ENCODE measurements at regions not wholly inside any gene's neighbourhood (a gene's known extent, or its start where the extent isn't known, plus 50 kb on each side); places are given as distances from the start of the nearest gene placed in this dataset.

DNA sequence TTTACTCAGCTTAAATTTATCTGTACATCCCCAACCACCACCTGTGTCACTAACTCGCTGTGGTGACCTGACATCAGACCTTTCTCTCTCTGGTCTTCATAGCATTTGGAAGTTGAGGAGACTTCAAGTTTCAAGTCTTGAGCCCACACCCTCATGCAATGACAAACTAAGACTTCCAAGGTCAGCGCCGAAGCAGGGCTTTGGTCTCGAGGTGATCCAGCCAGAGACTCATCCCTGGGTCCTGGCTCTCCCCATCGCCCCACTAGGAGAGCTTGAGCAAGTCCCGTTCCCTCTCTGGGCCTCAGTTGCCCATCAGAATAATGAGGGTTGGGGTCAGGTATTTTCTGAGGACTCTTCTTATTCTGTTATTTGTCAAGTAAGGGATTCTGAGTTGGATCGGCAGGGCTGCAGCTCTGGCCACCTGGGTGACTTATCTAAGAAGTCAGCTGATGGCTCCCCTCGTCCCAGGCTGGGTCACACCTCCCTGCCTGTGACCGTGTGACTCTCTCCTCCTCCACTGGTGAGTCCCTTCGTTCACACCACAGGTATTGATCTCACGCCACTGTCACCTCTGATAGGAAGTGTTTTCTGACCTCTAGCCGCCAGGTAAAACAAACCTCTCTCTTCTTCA lies 143.7 kb upstream of the RUNX3 start:
- no peak overlapping the region for H3K18ac ChIP-seq (ENCODE audit: insufficient read length, low read depth, low read length)
- peaks cover 8 to 11% of the 10 kb centered on the region in 2 experiments for H3K9me3 Mint-ChIP-seq
- H4K91ac ChIP-seq (ENCODE audit: insufficient read length, low read depth, low read length), result no peak overlapping the region
- no peaks in the 10 kb centered on the region for H3K79me1 ChIP-seq (ENCODE audit: insufficient read depth, low read depth, low read length, poor library complexity, severe bottlenecking)
- WGBS (ENCODE audit: extremely low coverage, insufficient read length, low lambda C conversion rate), result no CpG with 5 or more reads among the region's 12 CpGs
- no peak overlapping the region for H3K27ac ChIP-seq (ENCODE audit: insufficient read length, low read depth, low read length)
- no peak overlapping the region for H2AK5ac ChIP-seq (ENCODE audit: insufficient read length, low read length)
- H2BK12ac ChIP-seq (ENCODE audit: insufficient read length, low read depth, low read length), result no peak overlapping the region
- no peak overlapping the region for H3T11ph ChIP-seq (ENCODE audit: low read length)
- no peak overlapping the region for H2BK20ac ChIP-seq (ENCODE audit: low read depth, low read length, poor library complexity, severe bottlenecking)
- no peak for DNase-seq
- no peak overlapping the region for H3K4me2 ChIP-seq (ENCODE audit: insufficient read depth, insufficient read length, low read length)
- no peak overlapping the region for H2BK120ac ChIP-seq (ENCODE audit: low read depth, low read length, poor library complexity, severe bottlenecking)
- no peak overlapping the region for H3K4me3 Mint-ChIP-seq
- peak overlapping the region in 2 of 3 experiments; percentile 7; a peak in 1 of 7 replicates for H3K27ac Mint-ChIP-seq
- no peak overlapping the region for H3K56ac ChIP-seq (ENCODE audit: insufficient read length, low read depth, low read length)
- no peak overlapping the region for H2AFZ ChIP-seq (ENCODE audit: low read length)
- no peaks in the 10 kb centered on the region for H3K79me2 ChIP-seq (ENCODE audit: insufficient read depth, low read length)
- no peaks in the 10 kb centered on the region for H3K9me3 ChIP-seq (ENCODE audit: control insufficient read depth, low read depth, low read length)
- TF ChIP-seq, protein P1, sequence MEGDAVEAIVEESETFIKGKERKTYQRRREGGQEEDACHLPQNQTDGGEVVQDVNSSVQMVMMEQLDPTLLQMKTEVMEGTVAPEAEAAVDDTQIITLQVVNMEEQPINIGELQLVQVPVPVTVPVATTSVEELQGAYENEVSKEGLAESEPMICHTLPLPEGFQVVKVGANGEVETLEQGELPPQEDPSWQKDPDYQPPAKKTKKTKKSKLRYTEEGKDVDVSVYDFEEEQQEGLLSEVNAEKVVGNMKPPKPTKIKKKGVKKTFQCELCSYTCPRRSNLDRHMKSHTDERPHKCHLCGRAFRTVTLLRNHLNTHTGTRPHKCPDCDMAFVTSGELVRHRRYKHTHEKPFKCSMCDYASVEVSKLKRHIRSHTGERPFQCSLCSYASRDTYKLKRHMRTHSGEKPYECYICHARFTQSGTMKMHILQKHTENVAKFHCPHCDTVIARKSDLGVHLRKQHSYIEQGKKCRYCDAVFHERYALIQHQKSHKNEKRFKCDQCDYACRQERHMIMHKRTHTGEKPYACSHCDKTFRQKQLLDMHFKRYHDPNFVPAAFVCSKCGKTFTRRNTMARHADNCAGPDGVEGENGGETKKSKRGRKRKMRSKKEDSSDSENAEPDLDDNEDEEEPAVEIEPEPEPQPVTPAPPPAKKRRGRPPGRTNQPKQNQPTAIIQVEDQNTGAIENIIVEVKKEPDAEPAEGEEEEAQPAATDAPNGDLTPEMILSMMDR (conservative IDR thresholded peaks at IDR 0.05), result no peak
- H2BK15ac ChIP-seq (ENCODE audit: low read depth, low read length), result no peak overlapping the region
- H3K9ac ChIP-seq (ENCODE audit: extremely low read depth, insufficient read length, low read length), result no peak overlapping the region
- H4K20me1 ChIP-seq (ENCODE audit: control insufficient read depth, insufficient read depth, insufficient read length), result no peaks in the 10 kb centered on the region
- H4K5ac ChIP-seq (ENCODE audit: insufficient read length, low read depth, low read length), result no peak overlapping the region
- no peaks in the 10 kb centered on the region; the same call in 1 of the 2 replicates for H3K27me3 ChIP-seq (ENCODE audit: insufficient read depth, low read length)
- H3K23ac ChIP-seq (ENCODE audit: insufficient read length, low read depth, low read length), result no peak overlapping the region
- H3K4me1 Mint-ChIP-seq, result no peaks in the 10 kb centered on the region
- no peaks in the 10 kb centered on the region; a peak in 1 of 7 replicates for H3K36me3 Mint-ChIP-seq (ENCODE audit: insufficient read depth in 1 of 3, low read depth in 3 of 3)
- H2BK5ac ChIP-seq (ENCODE audit: insufficient read length, low read length), result no peak overlapping the region
- no peaks in the 10 kb centered on the region for H3K4me1 ChIP-seq (ENCODE audit: insufficient read depth, low read length)
- no peaks in the 10 kb centered on the region; the same call in 1 of the 2 replicates for H3K27me3 Mint-ChIP-seq (ENCODE audit: low read depth)
- no peak overlapping the region for H4K8ac ChIP-seq (replicated peaks; ENCODE audit: insufficient read length, low read depth, low read length)
- H3K14ac ChIP-seq (ENCODE audit: insufficient read depth, low read length), result no peak overlapping the region
- no peak overlapping the region for H3K4ac ChIP-seq (ENCODE audit: low read depth, low read length)
- H3K23me2 ChIP-seq (ENCODE audit: insufficient read length, low read depth, low read length, poor library complexity, severe bottlenecking), result no peaks in the 10 kb centered on the region

Measured in H9 (cell line).